GM20431 (cell line): ENCODE measurements at regions not wholly inside any gene's neighbourhood (a gene's known extent, or its start where the extent isn't known, plus 50 kb on each side); places are given as distances from the start of the nearest gene placed in this dataset.

Source experiments
- in situ Hi-C: fragments of 300-500 bp; cut with MseI, MboI; formaldehyde crosslinking; loops from one replicate; pipeline ENCODE4 v1.15.0; 2020; ENCODE audit warnings: low sequenced_read_pairs; ENCODE audit not compliant: unreplicated experiment

GRCh38 chrY:8551323-8551722 is 785.9 kb upstream of the TSPY4 start:
- in situ Hi-C loops: loop anchor here (25.0 kb wide), 1 partner anchor 111 kb away; no protein-coding TSS in a partner anchor

GRCh38 chrY:8552168-8552805 is 785.0 kb upstream of the TSPY4 start:
- in situ Hi-C loops: loop anchor here (25.0 kb wide), 1 partner anchor 110 kb away; no protein-coding TSS in a partner anchor

DNA sequence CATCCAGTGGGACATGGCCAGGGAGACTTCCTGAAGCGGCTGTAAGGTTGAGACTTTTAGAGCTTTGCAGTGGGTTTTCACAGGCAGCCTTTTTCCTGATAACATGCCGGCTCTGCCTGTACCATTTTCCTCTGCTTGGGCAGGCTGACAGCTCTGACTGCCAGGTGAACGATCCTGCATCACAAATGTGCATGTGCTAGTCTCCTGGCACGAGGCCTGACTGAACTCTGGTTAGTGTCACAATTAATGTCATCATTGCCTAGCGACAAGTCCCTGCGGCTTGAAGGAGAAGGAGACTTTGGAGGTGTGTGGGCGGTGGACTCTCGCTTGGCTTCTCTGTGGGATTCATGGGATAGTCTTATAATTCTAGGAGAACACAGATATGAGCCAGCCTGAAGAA is 783.6 kb upstream of the TSPY4 start:
- in situ Hi-C loops: loop anchor here (25.0 kb wide), 1 partner anchor 109 kb away; no protein-coding TSS in a partner anchor

- in situ Hi-C loops: loop anchor here (25.0 kb wide), 1 partner anchor 101 kb away; no protein-coding TSS in a partner anchor
Observed at GRCh38 chrY:8561385-8561784, 775.9 kb upstream of the TSPY4 start.

DNA sequence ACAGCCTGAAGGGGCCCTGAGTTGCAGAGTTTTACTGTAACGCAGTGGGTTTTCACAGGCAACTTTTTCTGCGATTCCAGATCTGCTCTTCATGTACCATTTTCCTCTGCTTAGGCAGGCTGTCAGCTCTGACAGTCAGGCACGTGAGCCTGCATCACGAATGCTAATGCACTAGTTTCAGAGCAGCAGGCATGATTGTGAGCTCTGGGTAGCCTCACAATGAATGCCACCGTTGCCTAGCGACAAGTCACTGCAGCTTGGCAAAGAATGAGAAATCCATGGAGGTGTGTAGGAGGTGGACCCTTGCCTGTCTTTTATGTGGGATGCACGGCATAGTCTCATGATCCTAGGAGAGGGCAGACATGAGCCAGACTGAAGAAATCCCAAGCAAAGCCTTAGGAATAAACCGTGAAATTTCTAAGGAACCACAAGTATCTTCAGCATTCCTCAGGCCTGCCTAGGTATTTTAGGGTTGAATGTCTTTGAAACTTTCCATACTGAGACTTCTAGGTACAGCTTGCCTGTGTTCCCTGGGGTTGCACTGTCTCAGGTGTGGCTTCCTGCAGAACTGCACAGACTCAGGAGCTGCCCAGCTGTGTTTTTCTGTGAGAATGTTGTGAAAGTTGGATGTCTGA is 774.7 kb upstream of the TSPY4 start:
- in situ Hi-C loops: loop anchor here (25.0 kb wide), 1 partner anchor 100 kb away; no protein-coding TSS in a partner anchor

- in situ Hi-C loops: loop anchor here (25.0 kb wide), 1 partner anchor 98 kb away; no protein-coding TSS in a partner anchor
Observed at GRCh38 chrY:8564421-8564820, 772.8 kb upstream of the TSPY4 start.

DNA sequence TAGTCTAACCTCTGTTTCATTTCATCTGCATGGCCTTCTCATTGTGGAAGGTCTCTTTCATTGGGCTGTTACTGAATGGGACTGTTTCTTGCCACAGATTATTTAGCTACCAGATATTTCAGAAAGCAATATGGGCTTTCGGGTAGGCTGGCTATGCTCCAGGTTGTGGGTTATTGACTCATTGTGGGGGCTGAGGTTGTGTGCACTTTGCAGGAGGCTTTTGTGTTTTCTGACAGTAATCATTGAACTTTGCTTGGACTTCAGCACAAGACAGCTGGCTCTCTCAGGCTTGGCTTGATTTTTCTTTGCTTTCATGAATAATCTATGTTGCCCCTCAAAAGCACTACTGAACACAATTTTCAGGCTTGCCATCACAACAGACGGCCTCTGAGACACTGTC is 771.1 kb upstream of the TSPY4 start:
- in situ Hi-C loops: loop anchor here (25.0 kb wide), 1 partner anchor 96 kb away; no protein-coding TSS in a partner anchor

DNA sequence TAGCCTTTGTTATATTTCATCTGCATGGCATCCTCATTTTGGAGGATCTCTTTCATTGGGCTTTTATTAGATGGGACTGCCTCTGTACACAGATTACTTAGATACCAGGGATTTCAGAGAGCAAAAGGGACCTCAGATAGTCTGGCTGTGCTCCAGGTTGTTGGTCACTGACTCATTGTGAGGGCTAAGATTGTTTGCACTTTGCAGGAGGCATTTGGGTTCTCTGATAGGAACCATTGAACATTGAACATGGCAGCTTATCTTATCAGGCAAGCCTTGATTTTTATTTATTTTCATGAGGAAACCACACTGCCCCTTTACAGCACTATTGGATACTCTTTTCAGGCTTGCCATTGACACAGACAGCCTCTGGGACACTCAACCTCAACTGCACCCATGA is 766.9 kb upstream of the TSPY4 start:
- in situ Hi-C loops: loop anchor here (25.0 kb wide), 1 partner anchor 92 kb away; no protein-coding TSS in a partner anchor

DNA sequence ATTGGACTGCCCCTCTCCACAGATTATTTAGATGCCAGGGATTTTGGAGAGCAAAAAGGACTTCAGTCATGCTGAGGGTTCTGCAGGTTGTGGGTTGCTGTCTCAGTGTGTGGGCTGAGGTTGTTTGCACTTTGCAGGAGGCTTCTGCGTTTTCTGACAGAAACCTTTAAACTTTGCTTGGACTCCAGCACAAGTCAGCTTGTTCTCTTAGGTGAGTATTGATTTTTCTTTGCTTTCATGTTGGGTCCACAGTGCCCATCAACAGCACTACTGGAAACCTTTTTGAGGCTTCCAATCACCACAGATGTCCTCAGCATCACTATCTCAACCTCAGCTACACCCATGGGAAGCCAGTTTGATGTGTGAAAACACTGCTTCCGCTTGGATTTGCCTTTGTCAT is 764.3 kb upstream of the TSPY4 start:
- in situ Hi-C loops: loop anchor here (25.0 kb wide), 1 partner anchor 89 kb away; no protein-coding TSS in a partner anchor

GRCh38 chrY:8582277-8582850 is 754.9 kb upstream of the TSPY4 start:
- in situ Hi-C loops: no loop called here

DNA sequence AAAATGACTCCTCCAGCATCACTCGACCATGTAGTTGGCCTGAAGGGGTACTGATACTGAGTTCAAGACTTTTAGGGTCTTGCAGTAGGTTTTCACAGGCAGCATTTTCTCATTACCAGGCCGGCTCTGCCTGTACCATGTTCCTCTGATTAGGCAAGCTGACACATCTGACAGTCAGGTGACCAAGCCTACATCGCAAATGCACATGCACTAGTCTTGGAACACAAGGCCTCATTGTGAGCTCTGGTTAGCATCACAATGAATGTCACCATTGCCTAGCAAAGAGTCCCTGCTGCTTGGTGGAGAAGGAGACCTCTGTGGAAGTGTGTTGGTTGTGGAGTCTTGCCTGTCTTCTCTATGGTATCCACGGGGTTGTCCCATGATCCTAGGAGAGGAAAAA is 754.1 kb upstream of the TSPY4 start:
- in situ Hi-C loops: no loop called here

GRCh38 chrY:8590641-8591040 is 746.6 kb upstream of the TSPY4 start:
- in situ Hi-C loops: no loop called here

DNA sequence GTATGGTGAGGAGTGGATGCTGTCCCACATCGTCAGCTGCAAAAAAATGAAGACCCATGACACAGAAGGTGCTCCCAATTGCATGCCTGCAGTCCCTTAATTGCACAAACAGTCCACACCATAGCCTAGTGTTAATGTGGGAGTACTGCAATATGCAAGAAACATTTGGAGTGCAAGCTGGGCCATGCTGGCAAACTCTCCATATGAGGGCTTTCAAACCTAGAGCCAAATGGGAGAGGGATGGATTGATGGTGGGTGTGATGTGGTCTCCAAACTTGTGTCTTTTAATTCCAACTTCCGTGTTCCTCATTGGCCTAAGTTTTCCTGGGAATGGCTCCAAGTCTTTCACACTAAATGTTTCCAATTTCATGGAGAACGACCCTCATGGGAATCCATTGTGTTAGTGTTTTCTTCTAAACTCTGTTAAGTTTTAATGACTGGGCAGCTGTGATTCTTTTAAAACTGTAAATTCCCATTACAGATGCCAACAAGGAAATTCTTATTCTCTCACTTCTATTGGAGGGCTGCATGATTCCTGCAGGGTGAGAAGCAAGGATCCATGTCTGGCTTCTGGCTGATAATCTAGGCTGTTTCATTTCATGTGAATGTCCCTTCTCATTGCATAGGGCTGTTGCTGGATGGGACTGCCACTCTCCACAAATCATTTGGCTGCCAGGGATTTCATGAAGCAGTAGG is 745.3 kb upstream of the TSPY4 start:
- in situ Hi-C loops: no loop called here

DNA sequence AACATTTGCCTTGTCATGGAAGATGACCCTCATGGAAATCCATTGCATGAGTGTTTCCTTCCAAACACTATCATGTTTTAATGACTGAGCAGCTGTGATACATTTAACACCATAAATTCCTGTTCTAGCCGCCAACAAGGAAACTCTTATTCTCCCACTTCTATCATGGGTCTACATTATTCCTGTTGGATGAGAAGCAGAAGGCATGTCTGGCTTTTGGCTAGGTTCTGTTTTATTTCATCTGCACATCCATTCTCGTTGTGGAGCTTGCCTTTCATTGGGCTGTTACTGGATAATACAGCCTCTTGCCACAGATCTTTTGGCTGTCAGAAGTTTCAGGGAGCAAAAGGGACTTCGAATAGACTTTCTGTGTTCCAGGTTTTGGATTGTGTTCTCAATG is 742.6 kb upstream of the TSPY4 start:
- in situ Hi-C loops: no loop called here

GRCh38 chrY:8599141-8599540 is 738.1 kb upstream of the TSPY4 start:
- in situ Hi-C loops: no loop called here

DNA sequence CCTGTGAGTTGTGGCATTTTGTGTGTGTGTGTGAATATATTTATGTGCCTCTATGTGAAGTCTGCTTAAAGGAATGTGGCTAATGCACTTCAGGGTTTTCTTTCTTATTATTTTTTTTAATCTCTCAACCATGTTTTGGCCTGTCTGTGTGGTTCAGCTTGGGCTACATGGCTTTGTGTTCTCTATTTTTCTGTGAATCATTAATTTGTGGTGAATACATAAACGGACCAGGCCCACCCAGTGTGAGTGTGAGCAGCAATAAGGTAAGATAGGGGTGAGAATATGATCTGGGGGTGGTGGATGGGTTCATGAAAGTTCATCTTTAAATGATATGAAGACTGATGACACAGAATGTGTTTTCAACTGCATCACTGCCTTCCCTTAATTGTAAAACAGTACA is 726.6 kb upstream of the TSPY4 start:
- in situ Hi-C loops: no loop called here

DNA sequence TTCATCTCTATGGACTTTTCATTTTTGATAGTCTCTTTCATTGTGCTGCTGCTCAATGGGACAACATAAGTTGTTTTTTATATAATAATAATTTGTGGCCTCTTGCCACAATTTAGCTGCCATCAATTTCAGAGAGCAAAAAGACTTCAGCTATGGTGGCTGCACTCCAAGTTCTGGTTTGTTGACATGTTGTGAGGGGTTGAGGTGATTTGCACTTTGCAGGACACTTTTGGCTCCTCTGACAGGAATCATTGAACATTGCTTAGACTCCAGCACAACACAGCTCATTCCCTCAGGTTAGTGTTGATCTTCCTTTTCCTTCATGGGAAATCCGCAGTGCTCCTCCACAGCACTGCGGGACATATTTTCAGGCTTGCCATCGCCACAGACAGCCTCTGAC is 725.4 kb upstream of the TSPY4 start:
- in situ Hi-C loops: no loop called here

DNA sequence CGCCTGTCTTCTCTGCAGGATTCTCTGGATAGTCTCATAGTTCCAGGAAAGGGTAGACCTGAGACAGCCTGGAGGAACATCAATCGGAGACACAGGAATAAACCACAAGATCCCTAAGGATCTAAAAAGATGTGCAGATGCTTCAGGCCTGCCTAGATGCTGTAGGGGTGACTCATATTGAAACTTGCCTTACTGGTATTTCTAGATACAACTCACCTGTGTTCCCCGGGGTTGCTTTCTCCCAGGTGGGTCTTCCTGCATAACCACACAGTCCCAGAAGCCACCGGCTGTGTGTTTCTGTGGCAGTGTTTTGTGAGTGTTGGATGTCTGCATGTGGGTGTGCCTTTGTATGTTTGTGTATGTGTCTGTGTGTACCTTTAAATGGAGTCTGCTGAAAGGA is 719.0 kb upstream of the TSPY4 start:
- in situ Hi-C loops: no loop called here

DNA sequence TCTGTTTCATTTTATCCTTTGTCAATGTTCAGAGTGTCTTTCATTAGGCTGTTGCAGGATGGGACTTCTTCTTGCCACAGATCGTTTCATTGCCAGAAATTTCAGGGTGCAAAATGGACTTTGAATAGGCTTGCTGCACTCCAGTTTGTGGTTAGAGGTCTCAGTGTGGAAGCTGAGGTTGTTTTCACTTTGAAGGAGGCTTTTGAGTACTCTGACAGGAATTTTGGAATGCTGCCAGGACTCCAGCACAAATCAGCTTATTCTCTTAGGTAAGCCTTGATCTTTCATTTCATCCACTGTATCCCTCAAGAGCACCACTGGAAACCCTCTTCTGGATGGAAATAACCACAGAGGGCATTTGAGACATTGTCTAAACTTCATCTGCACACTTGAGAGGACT is 715.1 kb upstream of the TSPY4 start:
- in situ Hi-C loops: no loop called here

- in situ Hi-C loops: no loop called here
Observed at GRCh38 chrY:8622856-8623255, 714.4 kb upstream of the TSPY4 start.

GRCh38 chrY:8629636-8630035 is 707.6 kb upstream of the TSPY4 start:
- in situ Hi-C loops: no loop called here
